NCI-H1417 (cell line): ENCODE measurements at regions not wholly inside any gene's neighbourhood (a gene's known extent, or its start where the extent isn't known, plus 50 kb on each side); places are given as distances from the start of the nearest gene placed in this dataset.

ENCODE experiments used
- DNase-seq, 3 experiments: peaks; one replicate each; lab custom pipeline; 2025; lab: John Stamatoyannopoulos, UW

- no peak for DNase-seq
Observed at GRCh38 chr16:87227296-87227951, 89.8 kb downstream of the C16orf95 start.

GRCh38 chr16:87228363-87228762 is 88.8 kb downstream of the C16orf95 start:
- DNase-seq: no peak

- DNase-seq: peak in 2 of 3 experiments; percentile 14 to 31
Observed at GRCh38 chr16:87229230-87230188, 87.7 kb downstream of the C16orf95 start.

GRCh38 chr16:87230571-87230970 is 86.6 kb downstream of the C16orf95 start:
- DNase-seq: no peak

GRCh38 chr16:87231295-87231694 is 85.9 kb downstream of the C16orf95 start:
- DNase-seq: no peak

GRCh38 chr16:87231911-87232310 is 85.3 kb downstream of the C16orf95 start:
- DNase-seq: no peak

- DNase-seq: no peak
Observed at GRCh38 chr16:87233928-87234327, 83.3 kb downstream of the C16orf95 start.

- DNase-seq: no peak
Observed at GRCh38 chr16:87234601-87235000, 82.6 kb downstream of the C16orf95 start.

- DNase-seq: no peak
Observed at GRCh38 chr16:87235810-87236515, 81.2 kb downstream of the C16orf95 start.

GRCh38 chr16:87236516-87237115 is 80.6 kb downstream of the C16orf95 start:
- DNase-seq: no peak

GRCh38 chr16:87238361-87238715 is 78.9 kb downstream of the C16orf95 start:
- DNase-seq: no peak

- no peak for DNase-seq
Observed at GRCh38 chr16:87239545-87239944, 77.6 kb downstream of the C16orf95 start.

- DNase-seq: no peak
Observed at GRCh38 chr16:87240211-87241136, 76.7 kb downstream of the C16orf95 start.

- DNase-seq: no peak
Observed at GRCh38 chr16:87241137-87241771, 75.9 kb downstream of the C16orf95 start.

GRCh38 chr16:87243478-87243877 is 73.7 kb downstream of the C16orf95 start:
- no peak for DNase-seq

GRCh38 chr16:87244636-87245197 is 72.5 kb downstream of the C16orf95 start:
- DNase-seq: no peak

GRCh38 chr16:87245511-87245910 is 71.7 kb downstream of the C16orf95 start:
- no peak for DNase-seq

GRCh38 chr16:87246269-87247065 is 70.7 kb downstream of the C16orf95 start:
- DNase-seq: peak in 2 of 3 experiments; percentile 65 to 81

GRCh38 chr16:87248714-87249113 is 68.5 kb downstream of the C16orf95 start:
- DNase-seq: no peak
